ENCODE measurements at regions not wholly inside any gene's neighbourhood (a gene's known extent, or its start where the extent isn't known, plus 50 kb on each side); places are given as distances from the start of the nearest gene placed in this dataset.

- DNase-seq = no peak
Observed at GRCh38 chr13:59474696-59475095, 689.0 kb downstream of the DIAPH3 start.

- no peak for DNase-seq
Observed at GRCh38 chr13:59475911-59476310, 687.8 kb downstream of the DIAPH3 start.

- no peak for DNase-seq
Observed at GRCh38 chr13:59476366-59476765, 687.4 kb downstream of the DIAPH3 start.

- DNase-seq = no peak
Observed at GRCh38 chr13:59477011-59477410, 686.7 kb downstream of the DIAPH3 start.

- no peak for DNase-seq
Observed at GRCh38 chr13:59478908-59479307, 684.8 kb downstream of the DIAPH3 start.

GRCh38 chr13:59479629-59480028 lies 684.1 kb downstream of the DIAPH3 start:
- no peak for DNase-seq

- no peak for DNase-seq
Observed at GRCh38 chr13:59480396-59481259, 683.1 kb downstream of the DIAPH3 start.

- no peak for DNase-seq
Observed at GRCh38 chr13:59483501-59484145, 680.1 kb downstream of the DIAPH3 start.

- no peak for DNase-seq
Observed at GRCh38 chr13:59487883-59488282, 675.8 kb downstream of the DIAPH3 start.

GRCh38 chr13:59488436-59488835 lies 675.3 kb downstream of the DIAPH3 start:
- DNase-seq = no peak

- DNase-seq = no peak
Observed at GRCh38 chr13:59490651-59491050, 673.1 kb downstream of the DIAPH3 start.

- no peak for DNase-seq
Observed at GRCh38 chr13:59492030-59492636, 671.6 kb downstream of the DIAPH3 start.

GRCh38 chr13:59493436-59493965 lies 670.2 kb downstream of the DIAPH3 start:
- no peak for DNase-seq

GRCh38 chr13:59494151-59494550 lies 669.6 kb downstream of the DIAPH3 start:
- DNase-seq = no peak

- DNase-seq = no peak
Observed at GRCh38 chr13:59494560-59494970, 669.2 kb downstream of the DIAPH3 start.

- DNase-seq = no peak
Observed at GRCh38 chr13:59495299-59495698, 668.4 kb downstream of the DIAPH3 start.

- DNase-seq = no peak
Observed at GRCh38 chr13:59495936-59496512, 667.7 kb downstream of the DIAPH3 start.

GRCh38 chr13:59497621-59498247 lies 666.0 kb downstream of the DIAPH3 start:
- no peak for DNase-seq

GRCh38 chr13:59501004-59501403 lies 662.7 kb downstream of the DIAPH3 start:
- no peak for DNase-seq

- no peak for DNase-seq
Observed at GRCh38 chr13:59504407-59504806, 659.3 kb downstream of the DIAPH3 start.

GRCh38 chr13:59510386-59510785 lies 653.3 kb downstream of the DIAPH3 start:
- no peak for DNase-seq

GRCh38 chr13:59513686-59514085 lies 650.0 kb downstream of the DIAPH3 start:
- DNase-seq = no peak

- DNase-seq = no peak
Observed at GRCh38 chr13:59514316-59514715, 649.4 kb downstream of the DIAPH3 start.
